GM19351 (cell line): ENCODE measurements at regions not wholly inside any gene's neighbourhood (a gene's known extent, or its start where the extent isn't known, plus 50 kb on each side); places are given as distances from the start of the nearest gene placed in this dataset.

Source experiments
- ATAC-seq: cut with Tn5 transposase; IDR thresholded peaks from one replicate; pipeline ENCODE4 v1.9.1; 2021; ENCODE audit warnings: mild to moderate bottlenecking, moderate library complexity; ENCODE audit not compliant: unreplicated experiment

GRCh38 chr2:6679471-6679870, 186.2 kb downstream of the CMPK2 start:
- ATAC-seq: no peak

GRCh38 chr2:6683516-6683915, 182.2 kb downstream of the CMPK2 start:
- no peak for ATAC-seq

GRCh38 chr2:6685447-6685846, 180.3 kb downstream of the CMPK2 start:
- ATAC-seq: no peak

GRCh38 chr2:6692056-6692455, 173.7 kb downstream of the CMPK2 start:
- no peak for ATAC-seq

GRCh38 chr2:6692819-6693218, 172.9 kb downstream of the CMPK2 start:
- no peak for ATAC-seq

- no peak for ATAC-seq
These were observed 171.2 kb downstream of the CMPK2 start for GRCh38 chr2:6694555-6694954.

GRCh38 chr2:6700335-6700734, 165.4 kb downstream of the CMPK2 start:
- ATAC-seq: no peak

- ATAC-seq: no peak
These were observed 161.6 kb downstream of the CMPK2 start for GRCh38 chr2:6704077-6704476.

GRCh38 chr2:6721395-6721794, 144.3 kb downstream of the CMPK2 start:
- ATAC-seq: no peak

GRCh38 chr2:6722574-6722973, 143.1 kb downstream of the CMPK2 start:
- ATAC-seq: no peak

- ATAC-seq: no peak
These were observed 141.7 kb downstream of the CMPK2 start for GRCh38 chr2:6723865-6724604.

- ATAC-seq: no peak
These were observed 141.0 kb downstream of the CMPK2 start for GRCh38 chr2:6724605-6725140.

GRCh38 chr2:6728156-6728555, 137.6 kb downstream of the CMPK2 start:
- ATAC-seq: no peak

GRCh38 chr2:6730003-6730402, 135.7 kb downstream of the CMPK2 start:
- no peak for ATAC-seq

GRCh38 chr2:6730649-6731532, 134.8 kb downstream of the CMPK2 start:
- no peak for ATAC-seq

GRCh38 chr2:6739547-6739946, 126.2 kb downstream of the CMPK2 start:
- no peak for ATAC-seq

- no peak for ATAC-seq
These were observed 124.5 kb downstream of the CMPK2 start for GRCh38 chr2:6741229-6741628.

GRCh38 chr2:6744038-6744437, 121.7 kb downstream of the CMPK2 start:
- no peak for ATAC-seq

- no peak for ATAC-seq
These were observed 118.3 kb downstream of the CMPK2 start for GRCh38 chr2:6747433-6747832.

- no peak for ATAC-seq
These were observed 117.2 kb downstream of the CMPK2 start for GRCh38 chr2:6748406-6749067.

GRCh38 chr2:6749962-6750361, 115.7 kb downstream of the CMPK2 start:
- ATAC-seq: no peak
